Astrocyte (in vitro differentiated cells and primary cell): ENCODE measurements at regions not wholly inside any gene's neighbourhood (a gene's known extent, or its start where the extent isn't known, plus 50 kb on each side); places are given as distances from the start of the nearest gene placed in this dataset.

Experiments used
- EZH2 ChIP-seq: IDR thresholded peaks from 2 replicates; pipeline ENCODE4 v1.6.1; 2012; ENCODE audit warnings: mild to moderate bottlenecking, low read length, inconsistent platforms; ENCODE audit not compliant: insufficient read depth
- TF ChIP-seq, protein P1 (sequence below): IDR thresholded peaks from 2 replicates; pipeline ENCODE4 v1.5.1; 2011; ENCODE audit warnings: low read depth, mild to moderate bottlenecking, inconsistent platforms, low read length, moderate library complexity; ENCODE audit not compliant: insufficient read depth

DNA sequence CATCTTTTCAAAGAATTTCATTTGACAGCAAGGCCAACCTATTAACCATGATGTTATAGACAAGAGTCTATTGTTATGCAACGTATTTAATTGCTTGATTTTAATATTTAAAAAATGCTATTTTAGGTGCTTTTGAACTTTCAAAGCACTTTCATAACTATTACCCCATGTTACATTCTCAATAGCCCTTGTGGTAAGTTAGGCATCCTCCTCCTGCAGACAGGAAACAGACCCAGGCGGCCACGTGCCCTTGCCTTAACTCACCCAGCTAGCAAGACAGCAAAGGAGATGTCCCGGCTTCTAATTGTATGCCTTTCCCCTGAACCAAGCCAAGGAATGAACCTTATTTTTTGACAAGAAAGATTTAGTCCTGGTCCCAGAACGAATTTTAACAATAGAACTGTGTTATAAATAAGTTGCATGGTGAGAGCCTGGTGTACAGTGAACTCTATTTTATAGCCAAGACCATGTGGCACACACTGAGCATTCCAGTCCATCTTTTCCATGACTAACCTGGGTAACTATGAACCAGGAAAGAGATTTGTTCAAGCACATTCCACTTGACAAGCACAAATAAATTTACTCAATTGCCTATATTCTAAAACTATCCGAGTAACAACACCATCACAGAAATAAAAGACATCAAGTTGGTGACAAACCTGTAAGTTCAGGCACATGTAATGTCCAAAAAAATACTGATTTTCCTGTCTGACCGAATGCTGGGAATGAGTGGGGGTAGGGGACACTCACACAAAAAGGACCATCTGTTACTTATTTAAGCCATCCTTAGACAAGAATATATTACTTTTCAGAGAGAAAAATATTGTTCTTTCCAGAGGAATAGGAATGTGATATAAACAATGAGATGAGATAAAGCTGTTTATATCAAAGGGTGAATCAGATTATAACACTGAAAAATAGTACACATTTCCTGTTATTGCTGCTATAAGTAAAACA, 163.0 kb downstream of the EFNB2 start:
- TF ChIP-seq, protein P1, sequence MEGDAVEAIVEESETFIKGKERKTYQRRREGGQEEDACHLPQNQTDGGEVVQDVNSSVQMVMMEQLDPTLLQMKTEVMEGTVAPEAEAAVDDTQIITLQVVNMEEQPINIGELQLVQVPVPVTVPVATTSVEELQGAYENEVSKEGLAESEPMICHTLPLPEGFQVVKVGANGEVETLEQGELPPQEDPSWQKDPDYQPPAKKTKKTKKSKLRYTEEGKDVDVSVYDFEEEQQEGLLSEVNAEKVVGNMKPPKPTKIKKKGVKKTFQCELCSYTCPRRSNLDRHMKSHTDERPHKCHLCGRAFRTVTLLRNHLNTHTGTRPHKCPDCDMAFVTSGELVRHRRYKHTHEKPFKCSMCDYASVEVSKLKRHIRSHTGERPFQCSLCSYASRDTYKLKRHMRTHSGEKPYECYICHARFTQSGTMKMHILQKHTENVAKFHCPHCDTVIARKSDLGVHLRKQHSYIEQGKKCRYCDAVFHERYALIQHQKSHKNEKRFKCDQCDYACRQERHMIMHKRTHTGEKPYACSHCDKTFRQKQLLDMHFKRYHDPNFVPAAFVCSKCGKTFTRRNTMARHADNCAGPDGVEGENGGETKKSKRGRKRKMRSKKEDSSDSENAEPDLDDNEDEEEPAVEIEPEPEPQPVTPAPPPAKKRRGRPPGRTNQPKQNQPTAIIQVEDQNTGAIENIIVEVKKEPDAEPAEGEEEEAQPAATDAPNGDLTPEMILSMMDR = no peak
- TF ChIP-seq EZH2 = no peak
